Posterior vena cava (tissue), 2 donors: ENCODE measurements at regions not wholly inside any gene's neighbourhood (a gene's known extent, or its start where the extent isn't known, plus 50 kb on each side); places are given as distances from the start of the nearest gene placed in this dataset.
"Not testable (repeated sequence)": the region's sequence is repeated elsewhere in the genome, so short reads cannot be mapped to it uniquely, and the experiment has no call there.

Experiments used
- DNase-seq: peaks from one replicate; pipeline ENCODE4 v3.0.0-alpha.2; 2020; ENCODE audit warnings: low spot score
- intact Hi-C, 2 donors: fragments of 100-400 bp; cut with DNase I; formaldehyde crosslinking; loops; one replicate each; pipeline versions ENCODE4 v1.14.1 to v1.14.2; 2022 to 2023
- donor health status: DM: yes; HTN: yes; CAD: no.
- donor health status: DM: yes; HTN: yes; CAD: no.

DNA sequence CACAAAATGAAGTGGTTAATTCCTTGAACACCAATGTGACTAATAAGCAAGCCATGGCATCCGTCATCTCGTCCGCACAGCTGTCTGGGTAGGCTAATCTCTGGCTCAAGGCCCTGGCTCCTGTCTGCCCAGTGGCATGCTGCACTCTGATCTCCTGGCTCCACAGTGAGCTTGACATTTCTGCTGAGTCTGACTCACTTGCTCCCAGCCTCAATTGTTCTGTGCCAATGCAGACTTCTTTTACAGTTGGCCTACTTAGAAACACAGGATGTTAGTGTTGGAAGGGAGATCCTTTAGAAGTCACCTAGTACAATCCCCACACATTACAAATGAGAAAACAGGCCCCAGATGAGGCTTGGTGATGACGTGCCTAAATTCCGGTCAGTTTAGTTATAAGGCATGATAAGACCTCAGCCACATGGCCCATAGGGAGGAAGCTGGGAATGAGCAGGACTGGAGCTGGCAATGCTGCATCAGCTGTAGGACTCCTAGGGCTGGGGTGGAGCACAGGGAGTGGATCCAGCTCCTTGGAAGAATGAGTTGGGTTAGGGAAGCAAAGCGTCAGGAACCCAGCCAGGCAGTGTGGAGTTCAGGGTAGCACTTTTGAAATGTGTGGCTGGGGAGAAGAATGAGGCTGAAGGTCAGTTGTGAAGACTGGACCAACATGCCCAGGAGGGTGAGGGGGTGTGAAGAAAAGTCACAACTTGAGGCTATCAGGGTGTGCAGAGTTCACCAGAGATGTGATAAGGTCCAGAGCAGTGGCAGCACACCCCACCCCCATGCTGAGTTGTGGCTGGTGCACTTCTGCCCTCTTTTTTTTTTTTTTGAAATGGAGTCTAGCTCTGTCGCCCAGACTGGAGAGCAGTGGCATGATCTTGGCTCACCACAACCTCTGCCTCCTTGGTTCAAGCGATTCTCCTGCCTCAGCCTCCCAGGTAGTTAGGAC is 70.2 kb upstream of the EED start:
- intact Hi-C loops = loop anchor here in 1 of 2 donors (2.0 kb wide), 1 partner anchor 18 kb away; no protein-coding TSS in a partner anchor
- peak; percentile 95 for DNase-seq

DNA sequence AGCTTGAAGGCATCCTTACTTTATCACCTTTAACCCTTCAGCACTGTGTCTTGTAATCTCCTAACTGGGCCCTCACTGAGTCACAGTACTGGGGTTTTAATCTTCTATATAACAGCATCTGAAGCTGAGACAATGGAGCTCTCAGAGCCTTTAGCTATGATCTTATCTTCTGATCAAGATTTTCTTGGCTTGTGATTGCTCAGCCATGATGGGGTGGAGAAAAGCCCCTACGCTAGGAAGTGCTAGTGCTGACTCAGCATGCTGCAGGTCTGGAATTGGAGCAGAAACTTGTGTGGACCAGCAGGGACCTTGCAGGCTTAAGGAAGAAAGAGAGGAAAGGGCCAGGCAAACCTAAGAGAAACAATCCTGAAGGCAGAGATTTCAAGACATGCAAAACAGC is 71.7 kb upstream of the EED start:
- intact Hi-C loops = no loop called here
- no peak for DNase-seq

- intact Hi-C loops = no loop called here
Measured at GRCh38 chr11:86171627-86172026, 72.9 kb upstream of the EED start.

DNA sequence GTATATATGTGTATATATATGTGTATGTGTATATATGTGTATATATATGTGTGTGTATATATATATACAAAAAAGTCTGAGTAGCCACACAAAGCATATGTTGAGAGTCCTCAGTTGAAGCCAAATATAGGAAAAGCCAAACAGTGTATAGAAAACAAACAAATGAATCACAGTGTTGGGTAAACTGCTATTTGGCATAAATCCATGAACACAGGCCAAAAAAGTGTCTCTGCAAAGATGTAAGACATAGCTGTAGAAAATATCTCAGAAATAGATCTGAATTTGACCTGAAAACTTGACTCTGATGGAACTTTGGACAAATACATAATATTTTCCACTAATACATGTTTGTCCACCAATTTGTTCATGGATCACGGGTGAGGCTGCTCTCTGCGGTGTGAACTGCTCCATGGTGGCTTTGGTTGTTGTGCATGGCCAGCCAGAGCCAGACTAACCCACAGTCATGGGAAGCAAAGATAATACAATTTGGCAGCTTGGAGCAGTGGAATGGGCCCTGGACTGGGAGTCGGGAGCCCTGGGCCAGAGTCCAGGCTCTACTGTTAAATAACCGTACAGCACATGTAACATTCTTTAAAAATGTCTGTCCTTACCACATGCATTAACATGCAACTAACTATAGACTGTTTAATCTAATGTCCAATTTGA is 76.9 kb upstream of the EED start:
- DNase-seq = no peak

More at GRCh38 chr11:86171627-86172026, 72.9 kb upstream of the EED start:
- DNase-seq = no peak

DNA sequence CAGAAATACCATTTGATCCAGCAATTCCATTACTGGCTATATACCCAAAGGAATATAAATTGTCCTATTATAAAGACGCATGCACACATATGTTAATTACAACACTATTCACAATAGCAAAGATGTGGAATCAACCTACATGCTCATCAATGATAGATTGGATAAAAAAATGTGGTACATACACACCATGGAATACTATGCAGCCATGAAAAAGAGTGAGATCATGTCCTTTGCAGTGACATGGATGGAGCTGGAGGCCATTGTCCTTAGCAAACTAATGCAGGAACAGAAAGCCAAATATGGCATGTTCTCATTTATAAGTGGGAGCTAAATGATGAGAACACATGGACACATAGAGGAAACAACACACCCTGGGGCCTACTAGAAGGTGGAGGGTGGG is 78.3 kb upstream of the EED start:
- not testable (repeated sequence) for DNase-seq

More for the DNA sequence above, 76.9 kb upstream of the EED start:
- intact Hi-C loops = no loop called here

DNA sequence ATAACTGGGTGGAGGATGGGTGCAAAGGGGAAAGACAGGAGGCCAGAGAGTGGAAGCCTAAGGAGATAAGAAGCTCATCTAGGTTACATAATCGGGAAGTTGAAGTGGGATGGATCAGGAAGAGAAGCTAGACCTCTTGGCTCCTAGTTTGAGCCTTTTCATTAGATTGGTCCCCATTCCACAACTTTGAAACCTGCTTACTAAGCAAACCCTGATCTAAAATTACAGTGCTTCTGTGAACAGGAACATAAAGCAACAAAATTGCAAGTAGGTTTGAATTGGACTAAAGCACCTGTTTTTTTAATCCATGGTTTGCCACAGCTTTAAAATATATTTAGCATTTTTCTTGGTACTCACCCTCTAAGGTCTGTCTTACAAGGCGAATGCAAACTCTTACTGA is 80.4 kb upstream of the EED start:
- intact Hi-C loops = no loop called here
- no peak for DNase-seq

More for the DNA sequence above, 78.3 kb upstream of the EED start:
- intact Hi-C loops = not testable (repeated sequence)

DNA sequence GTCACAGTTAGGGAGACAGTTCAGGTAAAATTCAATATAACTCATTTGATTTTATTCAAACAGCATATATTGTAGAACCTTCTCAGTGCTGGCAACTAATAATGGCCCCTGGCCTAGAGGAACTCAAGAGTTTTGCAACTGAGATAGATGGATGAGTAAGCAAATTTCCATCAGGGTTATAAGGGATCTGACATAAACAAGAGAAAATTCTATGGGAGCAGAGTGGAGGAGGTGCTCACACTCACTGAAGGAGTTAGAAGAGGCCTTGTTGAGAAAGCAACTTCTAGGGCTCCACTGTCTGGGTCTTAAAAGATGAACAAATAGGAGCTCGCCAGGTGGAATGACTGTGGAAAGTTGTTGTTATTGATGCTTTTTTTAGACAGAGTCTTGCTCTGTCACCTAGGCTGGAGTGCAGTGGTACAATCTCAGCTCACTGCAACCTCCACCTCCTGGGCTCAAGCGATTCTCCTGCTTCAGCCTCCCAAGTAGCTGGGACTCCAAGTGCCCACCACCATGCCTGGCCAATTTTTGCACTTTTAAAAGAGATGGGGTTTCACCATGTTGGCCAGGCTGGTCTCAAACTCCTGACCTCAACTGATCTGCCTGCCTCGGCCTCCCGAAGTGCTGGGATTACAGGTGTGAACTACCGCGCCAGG is 81.2 kb upstream of the EED start:
- DNase-seq, intact Hi-C loops: not testable (repeated sequence)

GRCh38 chr11:86162239-86162638 is 82.3 kb upstream of the EED start:
- intact Hi-C loops = no loop called here
- DNase-seq = peak; percentile 84

GRCh38 chr11:86161837-86162236 is 82.7 kb upstream of the EED start:
- DNase-seq = no peak
- intact Hi-C loops = no loop called here

DNA sequence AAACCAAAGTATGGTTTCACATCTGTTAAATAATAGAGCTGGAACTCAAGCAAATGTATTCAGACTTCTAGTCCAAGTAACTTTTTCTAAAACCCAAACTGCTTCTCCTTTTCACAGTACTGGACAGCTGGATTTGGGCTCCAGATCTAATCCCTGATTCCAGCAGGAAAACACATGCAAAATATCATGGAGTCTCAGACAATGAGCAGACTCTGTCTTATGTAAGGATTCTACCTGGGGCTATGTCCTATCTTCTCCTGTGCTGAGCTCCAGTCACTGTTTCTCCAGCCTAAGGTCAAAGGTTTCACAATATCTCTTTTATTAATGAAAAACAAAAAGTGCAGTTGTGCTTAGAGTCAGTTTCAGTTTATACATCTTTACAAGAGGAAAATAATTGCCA is 83.2 kb upstream of the EED start:
- intact Hi-C loops = no loop called here
- DNase-seq = no peak

DNA sequence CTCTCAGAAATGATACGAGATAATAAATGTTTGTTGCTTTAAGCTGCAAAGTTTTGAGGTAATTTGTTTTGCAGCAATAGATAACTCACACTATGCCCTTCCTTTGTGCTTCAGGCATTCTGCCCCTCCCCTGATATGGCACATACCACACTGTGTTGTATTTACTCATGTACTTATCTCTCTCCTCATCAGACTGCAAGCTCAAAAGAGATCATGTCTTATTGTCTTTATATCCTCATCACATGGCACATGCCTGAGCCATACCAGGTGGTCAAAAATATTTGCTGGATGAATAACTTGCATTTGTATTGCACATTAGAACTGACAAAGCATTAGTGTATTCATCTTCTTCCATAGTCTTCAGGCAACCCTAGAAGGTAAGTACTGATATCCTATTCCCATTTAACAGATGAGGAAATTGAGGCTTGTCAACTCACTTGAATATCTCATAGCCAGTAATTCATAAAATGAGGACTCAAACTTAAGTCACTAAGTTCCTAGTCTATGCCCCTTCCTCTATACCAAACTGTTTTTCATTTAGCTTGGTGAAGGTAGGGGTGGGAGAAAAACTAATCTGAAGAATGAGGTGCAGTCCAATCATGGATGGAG is 83.9 kb upstream of the EED start:
- intact Hi-C loops = no loop called here
- DNase-seq = no peak

- DNase-seq = no peak
- intact Hi-C loops = no loop called here
Measured at GRCh38 chr11:86159581-86159891, 85.0 kb upstream of the EED start.

GRCh38 chr11:86158704-86159580 is 85.6 kb upstream of the EED start:
- intact Hi-C loops = no loop called here
- no peak for DNase-seq

DNA sequence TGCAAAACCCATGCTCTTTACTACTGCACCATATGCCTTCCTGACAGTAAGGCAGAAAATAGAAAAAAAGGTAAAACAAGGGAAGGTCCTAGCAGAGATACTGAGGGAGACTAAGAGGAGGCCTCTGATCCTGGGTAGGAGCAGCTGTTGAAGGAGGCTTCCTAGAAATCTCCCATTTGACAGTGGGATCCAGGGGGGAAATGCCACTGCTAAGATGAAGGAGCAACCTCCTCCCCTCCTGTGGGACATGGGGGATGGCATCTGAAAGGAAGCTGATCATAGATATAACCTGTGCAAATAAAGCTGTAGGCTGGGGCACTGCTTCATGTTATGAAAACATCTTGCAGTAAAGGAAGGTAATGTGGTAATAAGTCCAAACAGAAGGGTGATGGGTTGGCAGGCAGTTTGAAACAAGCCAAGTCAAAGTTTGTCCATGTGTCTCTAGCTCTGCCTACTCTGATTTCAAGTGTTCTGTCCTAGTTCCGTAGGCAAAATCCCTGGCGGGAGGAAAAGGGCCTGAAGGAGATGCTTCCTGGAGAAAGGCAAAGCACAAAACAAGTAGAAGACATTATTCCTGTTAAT is 86.7 kb upstream of the EED start:
- DNase-seq = no peak
- intact Hi-C loops = no loop called here

DNA sequence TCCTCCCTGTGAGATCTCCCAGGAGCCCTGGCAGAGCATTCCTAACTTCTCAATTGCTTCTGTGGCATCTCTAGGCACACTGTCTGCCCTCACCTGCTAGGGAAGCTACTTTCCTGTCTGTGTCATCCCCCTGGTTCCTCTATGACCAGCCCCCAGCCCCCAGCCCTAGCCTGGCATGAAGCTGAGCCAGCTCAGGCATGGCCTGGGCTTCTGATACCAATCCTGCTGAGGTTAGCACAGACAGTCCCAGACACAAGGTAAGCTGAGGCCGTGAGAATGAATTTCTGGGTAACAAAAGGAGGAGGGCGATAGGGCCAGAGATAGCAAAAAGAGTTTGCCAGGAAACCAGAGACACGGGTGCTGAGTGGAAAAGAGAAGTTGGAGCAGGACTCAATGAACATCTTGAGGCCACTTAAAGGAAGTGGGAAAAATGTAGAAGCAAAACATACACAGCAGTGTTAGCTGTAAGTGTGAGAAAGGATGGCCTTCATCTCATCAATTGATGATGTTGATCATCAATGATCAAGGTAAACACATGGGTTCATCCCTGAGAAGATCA is 87.6 kb upstream of the PICALM start:
- no peak for DNase-seq
- intact Hi-C loops = no loop called here

DNA sequence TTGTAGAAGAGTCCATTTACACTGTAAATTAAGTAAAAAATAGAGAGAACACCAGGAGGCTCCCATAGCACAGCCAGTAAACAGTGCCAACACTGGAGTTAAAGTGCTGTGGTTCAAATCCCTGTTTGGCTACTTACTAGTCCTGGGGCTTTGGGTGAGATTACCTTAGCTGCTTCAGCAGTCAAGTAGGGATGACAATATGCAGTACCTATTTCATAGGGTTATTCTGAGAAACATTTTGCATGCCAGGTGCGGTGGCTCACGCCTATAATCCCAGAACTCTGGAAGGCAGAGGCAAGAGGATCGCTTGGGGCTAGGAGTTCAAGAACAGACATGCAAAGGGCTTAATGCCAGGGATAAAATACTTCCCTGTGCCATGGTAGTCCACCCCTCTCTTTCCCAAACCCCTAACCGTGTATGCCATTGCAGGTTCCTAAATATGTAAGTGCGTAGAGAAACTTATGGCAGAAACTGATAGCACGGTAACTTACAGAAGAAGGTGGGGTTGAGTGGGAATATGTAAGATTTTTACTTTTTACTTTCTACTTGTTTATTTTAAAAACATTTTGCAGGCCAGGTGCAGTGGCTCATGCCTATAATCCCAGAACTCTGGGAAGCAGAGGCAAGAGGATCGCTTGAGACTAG is 86.4 kb upstream of the PICALM start:
- intact Hi-C loops = no loop called here
- no peak for DNase-seq

DNA sequence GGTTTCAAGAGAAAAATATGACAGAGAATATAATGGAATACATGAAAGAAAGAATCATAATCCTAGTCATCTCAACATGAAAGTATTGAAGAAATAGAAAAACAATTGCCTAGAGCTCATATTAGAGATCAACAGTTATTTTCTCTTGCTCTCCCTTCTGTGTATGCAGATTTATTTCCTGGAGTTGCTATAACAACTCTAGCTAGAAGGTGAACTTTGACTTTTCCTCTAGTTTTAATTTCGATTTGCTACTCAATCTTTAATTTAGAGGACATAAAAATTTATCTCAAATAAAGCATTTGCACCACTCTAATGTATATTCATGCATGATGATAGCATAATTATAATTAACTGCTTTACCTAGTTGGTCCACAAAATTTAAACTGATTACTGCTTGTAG is 84.6 kb upstream of the PICALM start:
- DNase-seq = no peak
- intact Hi-C loops = no loop called here

DNA sequence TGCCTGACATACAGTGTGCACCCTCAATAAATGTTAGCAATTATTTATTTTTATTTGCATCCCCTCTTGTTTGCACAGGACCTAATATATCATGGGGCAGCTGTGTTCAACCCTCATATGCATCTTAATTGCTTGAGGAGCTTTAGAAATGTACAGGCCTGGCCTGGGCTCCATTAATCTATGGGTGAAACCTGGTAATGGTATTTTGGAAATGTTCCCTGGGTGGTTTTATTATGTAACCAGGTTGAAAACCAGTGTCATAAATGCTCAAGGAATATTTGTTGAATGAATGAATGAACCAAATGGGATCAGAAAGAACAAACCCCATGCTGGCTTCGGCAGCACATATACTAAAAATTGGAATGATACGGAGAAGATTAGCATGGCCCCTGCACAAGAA is 84.0 kb upstream of the PICALM start:
- intact Hi-C loops = no loop called here
- no peak for DNase-seq
